ENCODE measurements at regions not wholly inside any gene's neighbourhood (a gene's known extent, or its start where the extent isn't known, plus 50 kb on each side); places are given as distances from the start of the nearest gene placed in this dataset.
A peak's percentile ranks its signal among the peaks of the same experiment; 100 is the strongest.

DNA sequence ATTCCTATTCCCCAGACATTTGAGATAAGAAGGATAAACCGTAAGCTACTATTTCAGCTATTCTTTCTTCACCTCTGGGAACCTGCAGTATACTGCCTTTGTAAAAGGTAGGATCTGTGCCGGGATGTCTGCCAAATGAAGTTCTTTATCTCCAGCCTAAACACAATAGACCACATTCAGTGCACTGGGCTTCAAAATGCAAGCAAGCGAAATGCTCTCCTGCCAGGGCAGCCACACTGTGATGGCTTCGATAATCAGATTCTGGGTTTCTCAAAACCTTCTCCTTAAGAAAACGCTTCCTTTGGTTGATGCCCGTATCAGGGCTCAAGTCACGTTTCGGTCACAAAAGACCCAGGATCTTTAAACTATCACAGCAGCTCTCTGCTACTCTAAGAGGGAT is 299.5 kb upstream of the B3GAT1 start:
- no peak for DNase-seq (ENCODE audit: low spot score)

DNA sequence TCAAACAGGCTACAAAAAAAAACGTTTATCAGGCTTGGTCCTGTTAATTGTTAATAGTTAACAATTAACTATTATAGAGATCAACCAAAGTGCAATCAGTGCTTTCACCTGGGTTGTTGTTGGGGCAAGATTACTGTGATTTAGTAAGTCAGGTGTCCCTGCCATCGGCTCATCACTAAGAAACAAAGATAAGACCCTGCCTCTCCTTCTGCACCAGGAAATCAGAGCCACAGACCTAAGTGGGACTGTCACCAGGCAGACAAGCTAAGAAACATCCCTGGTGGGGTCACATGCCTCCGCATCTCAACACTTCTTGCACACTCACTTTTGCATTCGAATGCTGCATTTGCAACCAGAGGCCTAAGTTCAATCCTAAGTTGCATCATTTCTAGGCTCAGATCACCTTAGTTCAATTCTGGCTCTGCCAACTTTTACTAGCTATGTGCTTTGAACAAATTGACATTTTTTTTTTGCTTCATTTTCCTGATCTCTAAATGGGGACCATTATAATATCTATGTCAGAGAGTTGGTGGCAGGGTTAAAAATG is 298.9 kb upstream of the B3GAT1 start:
- no peak for DNase-seq (ENCODE audit: low spot score)

DNA sequence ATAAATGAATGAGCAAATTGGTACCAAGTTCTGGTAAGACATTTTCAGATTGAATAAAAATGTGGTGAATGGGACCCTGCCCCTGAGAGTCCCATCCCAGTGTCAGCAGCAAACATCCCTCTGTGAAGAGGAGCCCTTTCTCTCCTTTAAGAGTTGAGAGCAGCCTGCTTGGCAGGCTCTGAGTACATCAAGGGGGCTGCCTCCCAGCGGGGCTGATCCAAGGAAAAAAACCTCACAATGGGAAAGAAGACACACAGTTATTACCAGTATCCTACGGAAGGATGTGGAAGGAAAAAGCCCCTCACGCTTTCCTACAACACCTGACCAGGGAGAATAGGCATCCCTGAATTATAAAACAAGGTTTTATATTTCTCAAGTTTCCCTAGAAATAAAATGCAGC is 293.8 kb upstream of the B3GAT1 start:
- no peak for DNase-seq (ENCODE audit: low spot score)

DNA sequence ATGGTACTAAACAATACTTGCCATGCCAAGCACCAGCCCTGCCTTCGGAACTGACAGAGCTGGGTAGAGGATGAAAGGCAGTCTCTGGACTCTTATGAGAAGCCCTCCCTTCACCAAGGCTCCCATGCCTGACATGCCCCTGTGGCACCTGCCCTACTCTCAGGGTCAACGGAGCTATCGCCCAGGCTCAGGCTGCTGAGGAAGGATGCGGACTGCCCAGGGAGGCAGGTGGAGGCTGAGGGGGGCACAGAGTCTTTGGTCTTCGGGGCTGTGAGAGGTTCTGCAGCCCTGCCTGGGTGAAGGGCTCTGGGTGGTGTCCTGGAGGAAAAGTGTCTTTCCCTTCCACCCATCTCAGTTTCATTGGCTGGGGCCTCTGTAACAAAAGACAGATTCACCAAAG is 290.8 kb upstream of the B3GAT1 start:
- no peak for DNase-seq (ENCODE audit: low spot score)

DNA sequence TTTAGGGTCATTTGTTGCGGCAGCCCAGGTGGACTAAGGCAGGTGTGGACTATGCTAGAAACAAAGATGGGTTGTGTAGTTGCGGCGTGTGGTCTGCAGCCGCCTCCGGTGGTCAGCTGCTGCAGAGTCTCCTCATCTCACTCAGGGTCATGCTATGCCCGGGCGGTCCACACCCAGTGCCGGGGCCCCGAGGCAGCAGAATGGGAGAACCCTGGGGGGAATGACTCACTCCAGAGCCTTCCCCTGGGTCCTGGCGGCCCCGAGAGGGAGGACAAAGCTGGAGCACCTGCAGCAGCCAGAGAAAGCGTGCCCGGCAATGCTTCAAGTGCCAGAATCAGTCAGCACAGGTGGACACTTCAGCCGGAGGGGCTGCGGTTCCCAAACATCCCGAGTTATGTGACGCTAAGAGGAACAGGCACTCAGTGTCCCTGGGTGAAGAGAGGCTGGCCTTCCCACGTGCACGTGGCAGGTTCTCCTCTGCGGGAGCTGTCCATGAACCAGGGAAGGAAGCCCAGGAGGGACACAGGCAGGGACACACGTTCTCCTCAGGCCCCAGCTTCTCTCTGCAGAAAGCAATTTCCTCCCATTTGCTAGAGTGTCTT is 289.6 kb upstream of the B3GAT1 start:
- no peak for DNase-seq (ENCODE audit: low spot score)

DNA sequence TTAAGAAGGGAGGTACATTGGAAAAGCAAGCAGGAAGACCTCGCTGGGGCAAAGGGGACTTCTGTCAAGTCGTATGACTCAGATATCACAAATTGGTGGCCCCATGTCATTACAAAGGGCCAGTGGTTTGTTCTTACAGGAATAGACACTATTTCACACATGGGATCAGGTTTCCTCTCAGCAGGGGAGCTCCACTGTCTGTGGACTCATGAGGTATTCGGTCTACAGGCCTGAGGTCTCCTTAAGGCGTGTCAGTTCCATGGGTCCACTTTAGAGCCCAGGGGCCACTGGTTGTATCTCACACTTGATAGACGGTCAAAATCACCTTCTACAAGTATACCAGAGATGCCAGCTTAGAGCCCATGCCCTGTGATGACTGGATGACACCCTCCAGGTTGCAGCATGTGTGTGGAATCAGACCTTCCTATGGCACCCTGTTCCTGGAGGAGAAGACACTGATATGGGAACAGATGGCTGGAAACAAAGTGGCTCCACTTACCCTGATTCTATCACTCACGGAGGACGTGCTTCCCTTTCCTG is 288.1 kb upstream of the B3GAT1 start:
- no peak for DNase-seq (ENCODE audit: low spot score)

DNA sequence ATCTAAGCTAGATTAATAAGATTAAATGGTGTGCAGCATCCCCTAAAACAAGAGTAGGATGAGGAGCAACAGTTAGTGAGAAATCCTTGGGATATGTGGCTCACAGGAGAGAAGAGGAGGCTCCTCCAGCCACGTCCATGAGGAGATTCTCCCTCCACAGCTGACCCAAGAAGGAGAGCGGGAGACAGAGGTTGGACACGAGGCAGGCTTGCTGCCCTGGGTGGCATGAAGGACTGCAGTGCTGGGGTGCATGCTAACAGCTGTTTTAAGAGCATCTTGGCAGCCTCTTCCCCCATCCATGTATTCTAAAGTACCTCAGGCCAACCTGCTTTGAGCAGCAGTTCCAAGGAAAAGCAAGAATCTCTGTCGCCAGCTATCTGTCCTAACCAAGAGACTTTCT is 284.4 kb upstream of the B3GAT1 start:
- DNase-seq (ENCODE audit: low spot score), result no peak

DNA sequence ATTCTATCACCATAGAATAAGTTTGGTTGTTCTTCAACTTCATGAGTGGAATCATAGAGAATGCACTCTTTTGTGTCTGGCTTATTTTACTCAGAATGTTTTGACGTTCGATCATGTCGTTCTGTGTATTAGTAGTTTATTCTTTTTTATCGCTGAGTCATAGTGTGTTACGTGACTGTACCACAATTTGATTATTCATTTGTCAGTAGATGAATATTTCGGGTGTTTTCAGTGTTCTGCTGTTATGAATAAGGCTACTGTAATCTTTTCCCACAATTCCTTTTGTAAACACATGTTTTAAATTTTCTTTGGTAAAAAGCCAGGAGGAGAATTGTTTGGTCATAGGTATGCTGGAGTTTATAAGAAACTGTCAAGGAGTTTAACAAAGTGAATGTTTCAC is 279.9 kb upstream of the B3GAT1 start:
- DNase-seq (ENCODE audit: low spot score), result no peak

DNA sequence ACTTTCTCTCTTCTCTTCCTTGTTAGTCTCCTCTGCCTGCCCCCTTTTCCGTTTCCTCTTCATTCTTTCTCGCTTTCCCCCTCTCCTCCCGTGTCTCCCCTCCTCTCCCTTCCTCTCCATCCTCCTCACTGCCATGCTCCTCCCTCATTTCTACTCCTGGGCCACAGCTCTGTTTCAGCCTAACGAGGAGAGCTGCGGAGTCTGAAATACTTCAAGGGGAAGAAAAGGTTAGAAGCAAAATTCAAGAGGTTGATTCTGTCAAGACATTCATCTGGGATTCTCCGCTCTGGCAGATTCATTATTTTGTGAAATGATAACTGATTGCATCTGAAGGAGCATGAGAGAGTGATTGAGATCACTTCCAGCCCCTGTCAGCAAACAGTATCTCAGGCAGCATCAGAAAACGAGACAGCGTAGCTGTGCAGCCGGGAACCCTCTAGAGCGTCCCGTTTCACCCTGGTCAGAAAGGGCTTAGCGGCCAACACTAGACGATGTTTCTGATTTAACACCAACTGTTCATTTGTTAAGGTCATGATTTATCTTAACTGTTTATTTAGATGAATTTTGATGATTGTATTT is 279.3 kb upstream of the B3GAT1 start:
- no peak for DNase-seq (ENCODE audit: low spot score)

DNA sequence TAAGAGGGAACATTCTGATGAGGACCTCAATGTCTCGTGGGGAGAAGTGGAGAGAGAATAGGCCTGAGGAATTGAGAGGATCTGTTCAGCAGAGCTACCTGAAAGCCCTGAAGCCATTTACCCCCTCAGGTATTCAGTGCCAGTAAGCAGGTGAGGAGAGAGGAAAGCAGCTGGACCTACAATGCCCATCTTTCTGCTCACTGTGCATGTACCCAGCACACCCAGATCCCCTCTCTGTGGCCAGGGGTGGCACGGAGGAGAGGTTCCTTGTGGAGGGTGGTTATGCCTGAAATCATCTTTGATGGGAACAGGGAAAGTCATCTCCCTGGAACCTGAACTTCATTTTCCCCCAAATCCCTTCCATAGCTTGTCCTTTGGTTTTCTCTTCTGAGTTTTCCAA is 277.8 kb upstream of the B3GAT1 start:
- DNase-seq (ENCODE audit: low spot score), result no peak

DNA sequence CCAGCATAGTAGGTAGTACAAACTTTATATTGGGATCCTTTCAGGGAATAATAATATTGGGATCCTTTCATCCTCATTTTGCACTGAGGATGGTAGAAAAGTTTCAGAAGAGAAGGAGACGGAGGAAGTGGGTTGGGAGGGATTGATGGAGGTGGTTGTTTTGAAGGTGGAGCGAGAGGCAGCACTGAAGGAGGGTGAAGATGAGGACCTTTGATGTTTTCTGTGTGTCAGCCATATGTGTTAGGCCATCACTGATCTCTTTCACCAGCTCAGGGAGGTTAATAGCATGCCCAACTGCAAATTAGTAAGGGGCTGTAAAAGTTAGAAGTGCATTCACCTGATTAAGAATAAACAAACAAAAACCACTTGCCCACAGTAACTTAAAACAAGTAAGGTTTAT is 275.5 kb upstream of the B3GAT1 start:
- no peak for DNase-seq (ENCODE audit: low spot score)

DNA sequence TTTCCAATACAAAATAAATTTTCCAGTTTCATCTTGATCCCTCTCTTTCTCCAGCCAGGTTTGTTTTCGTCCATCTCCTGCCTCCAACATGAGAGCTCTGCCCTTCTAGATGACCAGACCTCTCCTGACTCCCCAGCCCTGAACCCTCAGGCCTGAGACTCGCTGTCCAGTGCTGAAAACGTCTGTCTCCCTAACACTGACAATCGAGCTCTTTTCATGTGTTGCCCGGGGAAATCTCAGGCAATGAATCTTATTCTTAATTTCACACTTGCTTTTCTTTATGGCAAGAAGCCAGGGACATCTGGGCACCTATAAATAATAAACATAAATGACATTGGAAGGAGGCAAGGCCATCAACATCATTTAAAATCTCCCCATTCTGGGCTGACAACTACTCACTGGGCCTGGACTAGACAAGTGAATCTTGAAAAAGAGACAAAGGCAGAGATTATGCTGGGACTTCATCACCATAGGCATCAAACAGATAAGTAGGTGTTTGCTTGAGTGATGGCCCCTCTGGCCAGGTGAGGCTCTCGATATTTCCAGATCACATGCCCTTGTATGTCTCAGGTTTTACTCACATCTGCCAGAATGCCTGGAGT is 274.5 kb upstream of the B3GAT1 start:
- DNase-seq (ENCODE audit: low spot score), result no peak

DNA sequence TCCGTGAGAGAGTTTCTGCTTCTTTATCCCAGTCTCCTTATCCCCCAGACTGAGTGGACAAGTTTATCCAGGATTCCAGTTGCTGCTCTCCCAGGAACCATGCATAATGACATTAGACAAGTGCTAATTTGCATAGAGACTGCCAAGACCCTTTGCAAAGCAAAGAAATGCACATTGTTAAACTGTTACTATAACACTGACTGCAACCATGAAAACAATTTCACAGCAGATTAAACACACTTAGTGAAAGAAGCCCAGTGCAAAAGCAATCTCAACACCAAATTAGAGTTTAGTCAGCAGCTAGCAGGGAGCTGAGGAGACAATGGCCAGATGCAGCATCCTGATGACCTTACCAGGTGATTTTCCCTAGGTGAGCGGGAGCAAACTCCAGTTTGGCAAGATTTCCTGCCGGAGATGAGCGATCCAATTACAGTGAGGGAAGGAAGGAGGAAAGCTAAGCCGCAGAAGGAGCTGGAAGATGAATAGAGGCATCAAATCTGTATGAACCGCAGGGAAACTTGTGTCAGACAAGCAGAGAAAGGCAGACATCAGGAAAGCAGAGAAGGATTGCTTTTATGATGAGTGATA is 273.8 kb upstream of the B3GAT1 start:
- DNase-seq (ENCODE audit: low spot score), result no peak

DNA sequence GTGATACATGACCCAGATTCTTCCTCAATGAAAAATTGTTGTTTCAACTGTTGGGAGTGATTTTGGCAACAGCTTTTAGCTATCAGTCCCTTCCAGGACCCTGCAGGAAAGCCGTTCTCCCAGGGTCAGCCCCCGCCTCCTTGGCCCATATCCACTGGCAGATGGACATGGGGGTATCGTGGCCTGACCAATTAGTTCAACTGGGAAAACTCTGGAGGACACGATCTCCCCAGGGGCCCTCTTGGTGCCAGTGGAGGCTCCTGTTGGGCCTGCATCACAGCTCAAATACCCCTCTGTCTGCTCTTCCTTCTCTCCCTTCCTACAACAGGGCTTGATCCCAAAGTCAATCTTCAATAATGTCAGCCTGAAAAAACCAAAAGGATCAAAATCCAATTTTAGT is 272.5 kb upstream of the B3GAT1 start:
- DNase-seq (ENCODE audit: low spot score), result no peak

DNA sequence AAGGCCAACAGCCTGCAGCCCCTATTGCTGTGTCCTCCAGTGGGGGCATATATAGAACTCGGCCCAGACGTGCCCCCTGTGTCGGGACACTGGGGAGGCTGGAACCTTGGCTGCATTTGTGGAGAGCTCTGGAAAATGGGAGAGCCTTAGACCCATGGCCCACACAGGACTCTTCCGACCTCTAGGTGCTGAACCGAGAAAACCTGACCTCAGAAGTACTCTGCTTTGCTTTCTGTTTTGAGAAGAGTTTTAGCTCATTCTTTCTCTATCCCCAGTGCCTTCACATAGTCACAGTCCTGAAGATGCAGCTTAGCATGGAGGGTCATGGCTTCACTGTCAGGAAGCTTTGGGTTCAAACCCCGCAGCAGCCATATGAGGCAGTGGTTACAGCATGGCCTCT is 271.8 kb upstream of the B3GAT1 start:
- DNase-seq (ENCODE audit: low spot score), result no peak

DNA sequence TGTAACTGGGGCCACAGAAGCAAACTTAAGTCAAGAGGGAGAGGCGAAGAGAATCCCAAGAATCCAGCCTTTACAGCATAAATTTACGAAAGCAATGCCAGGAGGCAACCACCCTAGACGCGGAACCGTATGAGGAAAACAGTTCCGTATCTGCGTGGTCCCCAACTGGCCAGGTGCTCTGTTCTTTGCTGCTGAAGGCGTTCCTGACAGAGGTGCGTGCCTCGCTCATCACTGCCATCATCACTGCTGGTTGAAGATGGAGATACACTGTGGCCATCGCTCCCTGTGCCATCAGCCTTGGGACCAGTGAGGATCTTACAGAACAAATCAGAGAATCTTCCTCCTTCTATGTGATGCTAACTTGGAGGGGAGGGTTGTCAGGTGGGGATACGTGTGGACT is 270.5 kb upstream of the B3GAT1 start:
- DNase-seq (ENCODE audit: low spot score), result no peak

DNA sequence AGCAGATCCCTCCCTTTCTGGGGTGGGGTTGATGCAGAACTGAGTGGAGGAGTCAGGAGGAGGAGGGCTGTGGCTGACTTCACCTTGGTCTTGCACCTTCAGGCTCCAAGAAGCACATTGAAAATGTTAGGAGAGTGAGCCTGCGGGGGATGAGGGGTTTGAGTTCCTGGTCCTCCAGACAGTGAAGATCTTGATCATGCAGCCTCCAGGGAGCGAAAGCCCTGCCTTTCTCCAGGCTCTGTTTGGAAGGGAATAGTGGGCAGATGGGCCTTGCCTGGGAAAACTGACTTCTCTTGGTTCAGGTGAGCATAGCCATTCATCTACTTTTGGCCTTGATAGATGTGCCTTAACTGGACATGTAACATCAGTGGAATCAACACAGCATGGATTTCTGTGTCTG is 267.6 kb upstream of the B3GAT1 start:
- DNase-seq (ENCODE audit: low spot score), result peak; percentile 51

DNA sequence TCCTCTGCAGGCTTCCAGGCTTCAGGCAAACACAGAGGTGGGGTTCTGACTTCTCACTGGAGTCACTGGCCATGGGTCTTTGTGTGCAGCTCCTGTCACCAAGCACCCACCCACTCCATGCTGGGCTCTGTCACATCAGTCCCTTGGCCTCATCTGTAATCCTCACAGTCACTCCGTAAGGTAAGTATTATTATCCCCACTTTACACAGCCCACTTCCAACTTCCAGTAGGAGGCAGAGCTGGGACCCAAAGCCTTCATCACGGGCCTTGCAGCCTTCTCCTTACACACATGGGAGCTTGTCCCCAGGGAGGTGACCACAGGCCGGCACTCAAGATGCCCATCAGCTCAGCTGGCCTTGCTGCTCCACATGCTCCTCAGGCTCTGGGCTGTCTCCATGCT is 266.7 kb upstream of the B3GAT1 start:
- peak; percentile 64 for DNase-seq (ENCODE audit: low spot score)

DNA sequence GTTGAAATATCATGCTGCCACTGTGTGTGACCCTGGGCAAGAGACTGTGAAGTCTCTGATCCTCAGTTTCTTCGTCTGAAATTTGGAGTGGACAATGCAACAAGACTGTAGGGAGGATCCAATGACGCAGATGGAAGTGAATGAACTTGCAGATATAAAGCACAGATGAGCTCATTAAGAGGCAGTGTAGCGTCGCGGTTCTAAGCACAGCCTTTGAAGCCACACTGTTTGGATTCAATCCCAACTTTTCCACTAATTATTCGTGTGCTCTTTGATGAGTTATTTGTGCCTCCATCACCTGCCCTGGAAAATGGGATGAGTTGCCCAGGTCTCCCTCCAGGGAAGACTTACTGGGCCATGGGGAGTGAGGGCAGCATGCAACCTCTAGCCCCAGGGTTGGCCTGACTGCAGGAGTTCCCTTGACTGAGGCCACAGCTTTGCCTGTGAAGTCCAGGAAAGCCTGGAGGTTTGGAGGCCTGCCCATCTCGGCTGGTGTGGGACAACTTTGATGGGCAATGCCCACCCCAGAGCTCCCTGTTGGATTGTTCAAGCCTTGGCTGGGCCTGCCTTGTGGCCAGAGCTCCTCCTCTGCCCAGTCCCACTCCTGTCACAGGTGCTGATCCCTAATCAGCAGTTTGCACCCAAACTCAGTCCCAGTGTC is 266.0 kb upstream of the B3GAT1 start:
- peak; percentile 65 for DNase-seq (ENCODE audit: low spot score)

DNA sequence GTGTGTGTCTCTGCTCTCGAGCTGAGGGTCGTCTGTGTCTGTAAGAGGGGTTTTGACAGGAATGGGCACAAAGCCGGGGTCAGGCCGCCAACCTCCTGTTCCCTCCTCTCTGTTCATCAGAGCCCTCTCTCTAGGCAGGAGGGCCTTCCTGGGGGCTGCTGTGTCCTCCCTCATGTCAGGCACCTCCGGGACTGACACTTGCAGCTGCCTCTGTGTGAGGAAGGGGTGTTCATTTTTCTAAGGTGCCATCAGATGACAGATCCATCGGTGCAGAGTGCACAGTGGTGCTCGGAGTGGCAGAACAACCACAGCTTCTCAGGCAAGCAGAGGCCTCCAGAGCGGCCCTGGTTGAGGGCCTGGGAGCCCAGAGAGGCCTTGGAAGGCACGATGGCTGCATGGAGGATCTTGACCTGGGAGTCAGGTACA is 265.4 kb upstream of the B3GAT1 start:
- DNase-seq (ENCODE audit: low spot score), result no peak

DNA sequence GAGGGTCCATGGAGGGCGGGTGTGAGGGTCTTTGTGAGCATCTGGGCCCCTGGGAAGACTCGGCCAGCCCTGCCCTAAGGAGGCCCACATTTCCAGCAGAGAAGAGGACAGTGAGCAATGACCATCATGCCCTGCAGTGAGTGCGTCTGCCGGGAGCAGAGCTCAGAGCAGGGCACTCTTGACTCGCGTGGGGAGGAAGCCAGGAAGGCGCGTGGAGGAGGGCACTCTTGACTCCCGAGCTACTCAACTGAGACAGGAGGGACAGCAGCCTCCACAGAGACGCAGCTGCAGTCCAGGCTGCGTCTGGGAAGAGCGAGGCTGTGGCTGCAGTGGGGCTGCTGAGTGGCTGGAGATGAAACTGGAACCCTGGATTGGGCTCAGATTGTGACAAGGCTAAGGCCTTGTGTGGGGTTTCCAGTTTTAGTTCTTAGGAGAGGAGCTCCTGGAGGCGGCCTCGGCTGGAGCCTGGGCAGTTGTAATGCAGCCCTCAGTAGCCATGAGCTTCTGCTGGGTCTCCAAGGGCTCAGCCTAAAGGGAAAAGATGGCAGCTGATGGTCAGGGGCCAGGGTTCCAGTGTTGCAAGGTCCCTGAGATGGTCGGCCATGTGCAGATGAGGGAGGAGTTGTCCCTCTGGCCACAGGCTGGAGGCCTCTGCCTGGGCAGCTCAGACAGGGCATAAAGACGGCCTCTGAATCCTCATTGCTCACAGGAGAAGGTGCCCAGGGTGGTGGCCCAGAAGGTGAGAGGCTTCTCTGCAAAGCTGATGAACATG is 264.7 kb upstream of the B3GAT1 start:
- DNase-seq (ENCODE audit: low spot score), result peak; percentile 71
